DND-41 (cell line): ENCODE measurements at regions not wholly inside any gene's neighbourhood (a gene's known extent, or its start where the extent isn't known, plus 50 kb on each side); places are given as distances from the start of the nearest gene placed in this dataset.

ENCODE experiments used
- CTCF ChIP-seq: IDR thresholded peaks from 2 replicates; pipeline ENCODE4 v1.5.1; 2012; ENCODE audit warnings: borderline replicate concordance, low read length, moderate library complexity, mild to moderate bottlenecking; ENCODE audit not compliant: poor library complexity, severe bottlenecking; ENCODE audit errors: extremely low read depth
- EZH2 ChIP-seq: IDR thresholded peaks from 3 replicates; pipeline ENCODE4 v1.6.1; 2012; ENCODE audit warnings: borderline replicate concordance, low read depth, mild to moderate bottlenecking, moderate library complexity, low read length, inconsistent platforms; ENCODE audit not compliant: severe bottlenecking

DNA sequence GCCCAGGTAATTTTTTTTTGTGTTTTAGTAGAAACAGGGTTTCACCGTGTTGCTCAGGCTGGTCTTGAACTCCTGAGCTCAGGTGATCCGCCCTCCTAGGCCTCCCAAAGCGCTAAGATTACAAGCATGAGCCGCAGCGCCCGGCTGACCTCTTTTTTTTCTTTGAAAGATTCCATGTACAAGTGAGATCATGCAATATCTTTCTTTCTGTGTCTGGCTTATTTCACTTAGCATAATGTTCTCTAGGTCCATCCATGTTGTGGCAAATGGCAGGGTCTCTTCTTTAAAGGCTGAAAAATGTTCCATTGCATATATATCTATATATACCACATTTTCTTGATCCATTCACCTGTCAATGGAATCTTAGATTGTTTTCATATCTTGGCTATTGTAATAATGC lies 255.0 kb upstream of the MYOCD start:
- no peak for TF ChIP-seq CTCF
- TF ChIP-seq EZH2 = no peak
